ENCODE measurements at regions not wholly inside any gene's neighbourhood (a gene's known extent, or its start where the extent isn't known, plus 50 kb on each side); places are given as distances from the start of the nearest gene placed in this dataset.

- TF ChIP-seq CTCF (IDR thresholded peaks at IDR 0.05; ENCODE audit: control insufficient read depth, insufficient read depth, low read depth, low read length, missing control alignments) = no peak
- no peak overlapping the region for H3K4me3 ChIP-seq (ENCODE audit: control insufficient read depth, low read depth, low read length)
- DNase-seq (ENCODE audit: low read depth) = no peak
Measured at GRCh38 chr20:57013217-57013616, 253.2 kb downstream of the BMP7 start.

- TF ChIP-seq CTCF (IDR thresholded peaks at IDR 0.05; ENCODE audit: control insufficient read depth, insufficient read depth, low read depth, low read length, missing control alignments) = no peak
- DNase-seq (ENCODE audit: low read depth) = no peak
- no peak overlapping the region for H3K4me3 ChIP-seq (ENCODE audit: control insufficient read depth, low read depth, low read length)
Measured at GRCh38 chr20:57013741-57014140, 252.7 kb downstream of the BMP7 start.

- no peak for DNase-seq (ENCODE audit: low read depth)
- no peak for TF ChIP-seq CTCF (IDR thresholded peaks at IDR 0.05; ENCODE audit: control insufficient read depth, insufficient read depth, low read depth, low read length, missing control alignments)
- no peak overlapping the region for H3K4me3 ChIP-seq (ENCODE audit: control insufficient read depth, low read depth, low read length)
Measured at GRCh38 chr20:57020364-57020763, 246.1 kb downstream of the BMP7 start.

GRCh38 chr20:57022306-57022705, 244.1 kb downstream of the BMP7 start:
- no peak for DNase-seq (ENCODE audit: low read depth)
- no peak for TF ChIP-seq CTCF (IDR thresholded peaks at IDR 0.05; ENCODE audit: control insufficient read depth, insufficient read depth, low read depth, low read length, missing control alignments)

GRCh38 chr20:57023007-57023406, 243.4 kb downstream of the BMP7 start:
- TF ChIP-seq CTCF (IDR thresholded peaks at IDR 0.05; ENCODE audit: control insufficient read depth, insufficient read depth, low read depth, low read length, missing control alignments) = no peak
- no peak for DNase-seq (ENCODE audit: low read depth)
- no peak overlapping the region for H3K4me3 ChIP-seq (ENCODE audit: control insufficient read depth, low read depth, low read length)

More at GRCh38 chr20:57022306-57022705, 244.1 kb downstream of the BMP7 start:
- no peak overlapping the region for H3K4me3 ChIP-seq (ENCODE audit: control insufficient read depth, low read depth, low read length)

- no peak for DNase-seq (ENCODE audit: low read depth)
- TF ChIP-seq CTCF (IDR thresholded peaks at IDR 0.05; ENCODE audit: control insufficient read depth, insufficient read depth, low read depth, low read length, missing control alignments) = no peak
- no peak overlapping the region for H3K4me3 ChIP-seq (ENCODE audit: control insufficient read depth, low read depth, low read length)
Measured at GRCh38 chr20:57023997-57024396, 242.4 kb downstream of the BMP7 start.

GRCh38 chr20:57024849-57025248, 241.6 kb downstream of the BMP7 start:
- H3K4me3 ChIP-seq (ENCODE audit: control insufficient read depth, low read depth, low read length) = no peak overlapping the region
- TF ChIP-seq CTCF (IDR thresholded peaks at IDR 0.05; ENCODE audit: control insufficient read depth, insufficient read depth, low read depth, low read length, missing control alignments) = no peak
- DNase-seq (ENCODE audit: low read depth) = no peak

All from AG09309 (cell line).